AG10803 (cell line): ENCODE measurements at regions not wholly inside any gene's neighbourhood (a gene's known extent, or its start where the extent isn't known, plus 50 kb on each side); places are given as distances from the start of the nearest gene placed in this dataset.

Source experiments
- DNase-seq: peaks from one replicate; pipeline ENCODE4 v3.0.0; 2010; ENCODE audit warnings: low read depth
- H3K4me3 ChIP-seq: 2 replicates; pipeline ENCODE4 v1.5.1; 2011; ENCODE audit warnings: mild to moderate bottlenecking, low read length, control low read depth
- CTCF ChIP-seq: conservative IDR thresholded peaks from 2 replicates; pipeline ENCODE4 v1.5.1; 2011; ENCODE audit warnings: mild to moderate bottlenecking, low read length, control low read depth, inconsistent platforms

- H3K4me3 ChIP-seq: no peak overlapping the region
- TF ChIP-seq CTCF: no peak
- no peak for DNase-seq
These were observed 291.1 kb upstream of the POU3F1 start for GRCh38 chr1:38337711-38338110.

- H3K4me3 ChIP-seq: no peak overlapping the region
- DNase-seq: no peak
- no peak for TF ChIP-seq CTCF
These were observed 290.4 kb upstream of the POU3F1 start for GRCh38 chr1:38336961-38337360.

- H3K4me3 ChIP-seq: no peak overlapping the region
- TF ChIP-seq CTCF: no peak
- no peak for DNase-seq
These were observed 289.8 kb upstream of the POU3F1 start for GRCh38 chr1:38336301-38336923.

- DNase-seq: no peak
- H3K4me3 ChIP-seq: no peak overlapping the region
- TF ChIP-seq CTCF: no peak
These were observed 288.5 kb upstream of the POU3F1 start for GRCh38 chr1:38334930-38335592.

GRCh38 chr1:38332649-38333310 lies 286.2 kb upstream of the POU3F1 start:
- no peak for TF ChIP-seq CTCF
- no peak overlapping the region for H3K4me3 ChIP-seq
- no peak for DNase-seq

GRCh38 chr1:38331496-38332210 lies 285.1 kb upstream of the POU3F1 start:
- no peak overlapping the region for H3K4me3 ChIP-seq
- no peak for DNase-seq
- no peak for TF ChIP-seq CTCF
